HCT116 (cell line): ENCODE measurements at regions not wholly inside any gene's neighbourhood (a gene's known extent, or its start where the extent isn't known, plus 50 kb on each side); places are given as distances from the start of the nearest gene placed in this dataset.
"Not testable (repeated sequence)": the region's sequence is repeated elsewhere in the genome, so short reads cannot be mapped to it uniquely, and the experiment has no call there.

ENCODE experiments used
- ATAC-seq: fragments of 200-7000 bp; cut with Tn5 transposase; 2 replicates; pipeline ENCODE4 v1.9.1; 2020; ENCODE audit warnings: mild to moderate bottlenecking, moderate library complexity
- BruUV-seq: library from RNA; stranded (reverse); fragments of 400-500 nt; replicated peaks from 2 replicates; lab custom pipeline; 2021; lab: Mats Ljungman, UMichigan
- CTCF ChIA-PET: fragments of 300-600 bp; sonication (Branson Sonifier 250); formaldehyde crosslinking; loops from one replicate; lab custom pipeline; 2021; ENCODE audit warnings: antibody characterized with exemption; lab: Charles Lee
- POLR2A ChIA-PET: fragments of 300-600, 350-600 bp; sonication (Branson Sonifier 250); formaldehyde crosslinking; loops from one replicate; lab custom pipeline; 2021; ENCODE audit warnings: antibody characterized with exemption; lab: Charles Lee
- RAD21 ChIA-PET, 2 experiments: fragments of 300-600 bp; sonication (Branson Sonifier 250); formaldehyde crosslinking; loops; one replicate each; lab custom pipeline; 2023; ENCODE audit warnings: low total read pairs in 2 of 2; ENCODE audit not compliant: uncharacterized antibody in 2 of 2, unreplicated experiment in 2 of 2, low non-redundant PET in 1 of 2; lab: Charles Lee
- DNase-seq: peaks from one replicate; pipeline ENCODE4 v3.0.0-alpha.2; 2010; ENCODE audit warnings: low read depth, low spot score
- H2AFZ ChIP-seq: fragments of 200-600 bp; shearing (Covaris generic), sonication (generic); 2 replicates; pipeline ENCODE4 v1.6.1; 2017; ENCODE audit warnings: low read depth, mixed run types, mixed read lengths, antibody characterized with exemption, low read length; ENCODE audit not compliant: poor library complexity, severe bottlenecking
- H3K27ac ChIP-seq: 2 replicates; pipeline ENCODE4 v1.5.1; 2012; ENCODE audit warnings: low read depth, low read length
- H3K27me3 ChIP-seq: fragments of 200-600 bp; sonication (generic); 2 replicates; pipeline ENCODE4 v1.6.1; 2016; ENCODE audit warnings: mixed run types, low read length, mixed read lengths; ENCODE audit not compliant: insufficient read depth
- H3K36me3 ChIP-seq, 2 experiments: fragments of 200-500 bp in 1 of 2; fragments of 200-600 bp in 1 of 2; sonication (Bioruptor generic) in 1 of 2; sonication (generic) in 1 of 2; 2 replicates each; pipeline versions ENCODE4 v1.5.1 to v1.6.1; 2014 to 2016; ENCODE audit warnings: low read length in 2 of 2, inconsistent platforms in 1 of 2, mixed read lengths in 1 of 2, mixed run types in 1 of 2; ENCODE audit not compliant: insufficient read depth in 2 of 2, control insufficient read depth in 1 of 2
- H3K4me1 ChIP-seq, 2 experiments: fragments of 200-600 bp in 1 of 2; sonication (generic) in 1 of 2; 2 replicates each; pipeline versions ENCODE4 v1.5.1 to v1.6.1; 2012 to 2017; ENCODE audit warnings: low read length in 2 of 2, inconsistent platforms in 1 of 2, mild to moderate bottlenecking in 1 of 2, mixed read lengths in 1 of 2, mixed run types in 1 of 2, moderate library complexity in 1 of 2; ENCODE audit not compliant: insufficient read depth in 2 of 2, control insufficient read depth in 1 of 2
- H3K4me2 ChIP-seq: fragments of 200-600 bp; sonication (generic); 2 replicates; pipeline ENCODE4 v1.6.1; 2017; ENCODE audit warnings: mixed run types, low read length, mixed read lengths
- H3K4me3 ChIP-seq, 2 experiments: fragments of 200-600 bp in 1 of 2; sonication (generic) in 1 of 2; replicated peaks in 1 of 2; 2 replicates each; pipeline ENCODE4 v1.5.1; 2011 to 2016; ENCODE audit warnings: low read length in 2 of 2, control low read depth in 1 of 2, low read depth in 1 of 2, mild to moderate bottlenecking in 1 of 2, mixed read lengths in 1 of 2, mixed run types in 1 of 2
- H3K79me2 ChIP-seq: fragments of 200-600 bp; sonication (generic); 2 replicates; pipeline ENCODE4 v1.6.1; 2017; ENCODE audit warnings: mild to moderate bottlenecking, mixed run types, low read length, moderate library complexity, mixed read lengths; ENCODE audit not compliant: insufficient read depth
- H3K9ac ChIP-seq: fragments of 200-600 bp; sonication (generic); 2 replicates; pipeline ENCODE4 v1.6.1; 2016; ENCODE audit warnings: low read length, mixed read lengths
- H3K9me2 ChIP-seq: fragments of 200-600 bp; sonication (generic), shearing (Covaris generic); 2 replicates; pipeline ENCODE4 v1.6.1; 2017; ENCODE audit warnings: mixed run types, mild to moderate bottlenecking, moderate library complexity; ENCODE audit not compliant: insufficient read depth
- H3K9me3 ChIP-seq, 2 experiments: fragments of 200-500 bp in 1 of 2; fragments of 200-600 bp in 1 of 2; sonication (Bioruptor generic) in 1 of 2; sonication (generic) in 1 of 2; 2 replicates each; pipeline ENCODE4 v1.6.1; 2014 to 2017; ENCODE audit warnings: low read length in 2 of 2, mixed read lengths in 2 of 2, inconsistent platforms in 1 of 2, low read depth in 1 of 2, mild to moderate bottlenecking in 1 of 2, mixed run types in 1 of 2, moderate library complexity in 1 of 2; ENCODE audit not compliant: control insufficient read depth in 1 of 2, insufficient read depth in 1 of 2
- H4K20me1 ChIP-seq: fragments of 200-600 bp; sonication (generic), shearing (Covaris generic); 2 replicates; pipeline ENCODE4 v1.6.1; 2017; ENCODE audit warnings: mixed run types, mild to moderate bottlenecking, moderate library complexity; ENCODE audit not compliant: insufficient read depth
- CBX3 ChIP-seq: IDR thresholded peaks from 2 replicates; pipeline ENCODE4 v1.6.1; 2012; ENCODE audit warnings: low read depth
- FOSL1 ChIP-seq: IDR thresholded peaks from 2 replicates; pipeline ENCODE4 v1.6.1; 2012; ENCODE audit warnings: low read depth
- POLR2A ChIP-seq: IDR thresholded peaks from 2 replicates; pipeline ENCODE4 v1.7.0; 2011; ENCODE audit warnings: borderline replicate concordance; ENCODE audit not compliant: insufficient read depth, insufficient read length; ENCODE audit errors: extremely low read depth
- RAD21 ChIP-seq: IDR thresholded peaks from 2 replicates; pipeline ENCODE4 v1.6.1; 2012; ENCODE audit warnings: low read depth, mild to moderate bottlenecking
- REST ChIP-seq: IDR thresholded peaks from 2 replicates; pipeline ENCODE4 v1.6.1; 2012; ENCODE audit warnings: low read depth
- SP1 ChIP-seq: IDR thresholded peaks from 2 replicates; pipeline ENCODE4 v1.6.1; 2012; ENCODE audit warnings: low read depth
- TCF7L2 ChIP-seq: IDR thresholded peaks from 2 replicates; pipeline ENCODE4 v1.7.0; 2011; ENCODE audit warnings: borderline replicate concordance, inconsistent platforms; ENCODE audit not compliant: insufficient read depth, insufficient read length; ENCODE audit errors: extremely low read depth
- YY1 ChIP-seq: IDR thresholded peaks from 2 replicates; pipeline ENCODE4 v1.6.1; 2011; ENCODE audit warnings: low read length, low read depth, moderate library complexity, mild to moderate bottlenecking; ENCODE audit not compliant: insufficient replicate concordance; ENCODE audit errors: extremely low read depth
- ZFX ChIP-seq: fragments of 450-650 bp; IDR thresholded peaks from 2 replicates; pipeline ENCODE4 v1.6.1; 2017
- intact Hi-C: fragments of 100-400 bp; cut with micrococcal nuclease; formaldehyde crosslinking; loops from 2 replicates; pipeline ENCODE4 v1.10.0; 2022
- TF ChIP-seq, protein P1 (sequence below): IDR thresholded peaks from 2 replicates; pipeline ENCODE4 v1.6.1; 2011; ENCODE audit warnings: mild to moderate bottlenecking, low read length, moderate library complexity; ENCODE audit not compliant: insufficient replicate concordance; ENCODE audit errors: extremely low read depth
- TF ChIP-seq, protein P2 (sequence below): IDR thresholded peaks from 2 replicates; pipeline ENCODE4 v1.6.1; 2012

DNA sequence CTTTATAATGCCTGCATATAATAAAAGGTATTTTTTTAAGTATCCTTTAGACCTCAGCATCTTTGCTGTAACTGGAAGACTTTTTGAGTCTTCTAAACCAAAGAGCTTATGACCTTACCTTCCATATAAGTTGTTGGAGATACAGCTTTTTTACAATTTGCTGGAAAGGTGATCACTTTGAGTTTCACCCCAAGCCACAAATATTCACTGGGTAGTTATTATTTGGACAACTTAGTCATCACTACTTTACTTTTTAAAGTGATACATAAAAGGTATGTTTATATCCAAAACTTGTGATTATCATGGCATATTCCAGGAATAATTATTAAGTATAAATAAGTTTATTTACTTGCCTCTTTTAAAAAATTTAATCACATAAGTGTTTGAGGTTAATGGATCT, 246.7 kb upstream of the NRIP1 start:
- Histone ChIP-seq H3K9ac (no peak overlapping the region), H3K4me1 (no peaks in the 10 kb centered on the region), H3K79me2 (no peaks in the 10 kb centered on the region), H3K9me2 (no peaks in the 10 kb centered on the region), H3K36me3 (no peaks in the 10 kb centered on the region), H3K27ac (no peak overlapping the region), H3K27me3 (no peaks in the 10 kb centered on the region), H3K4me3 (no peak overlapping the region), H2AFZ (no peak overlapping the region), H3K4me2 (no peak overlapping the region), H4K20me1 (no peaks in the 10 kb centered on the region), H3K9me3 (0 out of 4 replicates have a peak, but pooled peaks cover 0 to 3% of the 10 kb centered on the region in 2 experiments)
- DNase-seq (no peak), ATAC-seq (no peak)
- RAD21 ChIA-PET: no interaction called here
- intact Hi-C loops: no loop called here
- no TSS peak for BruUV-seq
- no peak for TF ChIP-seq FOSL1
- TF ChIP-seq ZFX: no peak
- no peak for TF ChIP-seq TCF7L2
- no peak for TF ChIP-seq RAD21
- TF ChIP-seq, protein P1, sequence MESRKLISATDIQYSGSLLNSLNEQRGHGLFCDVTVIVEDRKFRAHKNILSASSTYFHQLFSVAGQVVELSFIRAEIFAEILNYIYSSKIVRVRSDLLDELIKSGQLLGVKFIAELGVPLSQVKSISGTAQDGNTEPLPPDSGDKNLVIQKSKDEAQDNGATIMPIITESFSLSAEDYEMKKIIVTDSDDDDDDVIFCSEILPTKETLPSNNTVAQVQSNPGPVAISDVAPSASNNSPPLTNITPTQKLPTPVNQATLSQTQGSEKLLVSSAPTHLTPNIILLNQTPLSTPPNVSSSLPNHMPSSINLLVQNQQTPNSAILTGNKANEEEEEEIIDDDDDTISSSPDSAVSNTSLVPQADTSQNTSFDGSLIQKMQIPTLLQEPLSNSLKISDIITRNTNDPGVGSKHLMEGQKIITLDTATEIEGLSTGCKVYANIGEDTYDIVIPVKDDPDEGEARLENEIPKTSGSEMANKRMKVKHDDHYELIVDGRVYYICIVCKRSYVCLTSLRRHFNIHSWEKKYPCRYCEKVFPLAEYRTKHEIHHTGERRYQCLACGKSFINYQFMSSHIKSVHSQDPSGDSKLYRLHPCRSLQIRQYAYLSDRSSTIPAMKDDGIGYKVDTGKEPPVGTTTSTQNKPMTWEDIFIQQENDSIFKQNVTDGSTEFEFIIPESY: no peak
- TF ChIP-seq SP1: no peak
- no peak for TF ChIP-seq YY1
- no peak for TF ChIP-seq POLR2A
- TF ChIP-seq, protein P2, sequence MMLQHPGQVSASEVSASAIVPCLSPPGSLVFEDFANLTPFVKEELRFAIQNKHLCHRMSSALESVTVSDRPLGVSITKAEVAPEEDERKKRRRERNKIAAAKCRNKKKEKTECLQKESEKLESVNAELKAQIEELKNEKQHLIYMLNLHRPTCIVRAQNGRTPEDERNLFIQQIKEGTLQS: no peak
- no peak for TF ChIP-seq CBX3
- no peak for TF ChIP-seq REST
- TF ChIP-seq, all 23 proteins: peak for 0
- CTCF ChIA-PET: no interaction called here
- POLR2A ChIA-PET: no interaction called here

DNA sequence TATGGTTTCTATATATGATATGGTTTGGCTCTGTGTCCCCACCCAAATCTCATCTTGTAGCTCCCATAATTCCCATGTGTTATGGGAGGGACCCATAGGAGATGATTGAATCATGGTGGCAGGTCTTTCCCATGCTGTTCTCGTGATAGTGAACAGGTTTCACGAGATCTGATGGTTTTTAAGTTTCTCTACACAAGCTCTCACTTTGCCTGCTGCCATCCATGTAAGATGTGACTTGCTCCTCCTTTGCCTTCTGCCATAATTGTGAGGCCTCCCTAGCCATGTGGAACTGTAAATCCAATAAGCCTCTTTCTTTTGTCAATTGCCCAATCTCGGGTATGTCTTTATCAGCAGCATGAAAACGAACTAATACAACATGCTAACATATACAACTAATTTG, 252.2 kb upstream of the NRIP1 start:
- H3K79me2 ChIP-seq, CTCF ChIA-PET, H3K4me1 ChIP-seq, H3K27ac ChIP-seq, H3K36me3 ChIP-seq, intact Hi-C loops, H2AFZ ChIP-seq, DNase-seq, H3K27me3 ChIP-seq, H3K9me2 ChIP-seq, BruUV-seq, H3K4me3 ChIP-seq, H4K20me1 ChIP-seq, H3K4me2 ChIP-seq, H3K9me3 ChIP-seq, H3K9ac ChIP-seq, ATAC-seq, RAD21 ChIA-PET, POLR2A ChIA-PET: not testable (repeated sequence)
